HCT116 (cell line): ENCODE measurements at regions not wholly inside any gene's neighbourhood (a gene's known extent, or its start where the extent isn't known, plus 50 kb on each side); places are given as distances from the start of the nearest gene placed in this dataset.

Source experiments
- EZH2 ChIP-seq: fragments of 200-600 bp; sonication (generic); IDR thresholded peaks from 2 replicates; pipeline ENCODE4 v1.6.1; 2017; ENCODE audit warnings: antibody characterized with exemption, mixed run types
- EZH2phosphoT487 ChIP-seq: fragments of 200-600 bp; IDR thresholded peaks from 2 replicates; pipeline ENCODE4 v1.6.1; 2018; ENCODE audit warnings: antibody characterized with exemption, borderline replicate concordance
- FOSL1 ChIP-seq: IDR thresholded peaks from 2 replicates; pipeline ENCODE4 v1.6.1; 2012; ENCODE audit warnings: low read depth
- POLR2A ChIP-seq: IDR thresholded peaks from 2 replicates; pipeline ENCODE4 v1.7.0; 2011; ENCODE audit warnings: borderline replicate concordance; ENCODE audit not compliant: insufficient read depth, insufficient read length; ENCODE audit errors: extremely low read depth
- POLR2AphosphoS5 ChIP-seq: IDR thresholded peaks from 2 replicates; pipeline ENCODE4 v1.6.1; 2011; ENCODE audit warnings: mild to moderate bottlenecking, low read depth, low read length, moderate library complexity
- TF ChIP-seq, protein P1 (sequence below): IDR thresholded peaks from 2 replicates; pipeline ENCODE4 v1.6.1; 2012
- TF ChIP-seq, protein P2 (sequence below), 3 experiments: fragments of 200-600 bp in 1 of 3; sonication (generic) in 1 of 3; IDR thresholded peaks in 2 of 3; conservative IDR thresholded peaks in 1 of 3; 2 replicates each; pipeline ENCODE4 v1.5.1; 2012 to 2017; ENCODE audit warnings: low read depth in 2 of 3, low read length in 2 of 3, antibody characterized with exemption in 1 of 3, borderline replicate concordance in 1 of 3, control low read depth in 1 of 3, mild to moderate bottlenecking in 1 of 3, mixed read lengths in 1 of 3, mixed run types in 1 of 3, moderate library complexity in 1 of 3; ENCODE audit not compliant: insufficient read depth in 1 of 3
- TF ChIP-seq, protein P3 (sequence below): IDR thresholded peaks from 2 replicates; pipeline ENCODE4 v1.6.1; 2012
- TF ChIP-seq, protein P4 (sequence below): IDR thresholded peaks from 2 replicates; pipeline ENCODE4 v1.6.1; 2012; ENCODE audit warnings: low read depth

DNA sequence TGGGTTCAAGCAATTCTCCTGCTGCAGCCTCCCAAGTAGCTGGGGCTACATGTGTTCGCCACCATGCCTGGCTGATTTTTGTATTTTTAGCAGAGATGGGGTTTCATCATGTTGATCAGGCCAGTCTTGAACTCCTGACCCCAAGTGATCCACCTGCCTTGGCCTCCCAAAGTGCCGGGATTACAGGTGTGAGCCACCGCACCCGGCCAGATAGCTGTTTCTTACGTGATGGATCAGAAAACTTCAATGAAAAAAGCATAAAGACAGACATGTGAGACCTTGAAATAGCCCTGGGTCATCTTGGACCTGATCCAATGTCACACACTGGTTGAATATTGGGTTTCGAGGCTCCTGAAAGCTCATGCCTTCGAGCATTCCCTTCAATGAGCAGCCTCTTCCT lies 66.7 kb upstream of the RTN4 start:
- TF ChIP-seq, protein P1, sequence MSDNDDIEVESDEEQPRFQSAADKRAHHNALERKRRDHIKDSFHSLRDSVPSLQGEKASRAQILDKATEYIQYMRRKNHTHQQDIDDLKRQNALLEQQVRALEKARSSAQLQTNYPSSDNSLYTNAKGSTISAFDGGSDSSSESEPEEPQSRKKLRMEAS, result no peak
- TF ChIP-seq POLR2AphosphoS5, result no peak
- TF ChIP-seq, protein P2, sequence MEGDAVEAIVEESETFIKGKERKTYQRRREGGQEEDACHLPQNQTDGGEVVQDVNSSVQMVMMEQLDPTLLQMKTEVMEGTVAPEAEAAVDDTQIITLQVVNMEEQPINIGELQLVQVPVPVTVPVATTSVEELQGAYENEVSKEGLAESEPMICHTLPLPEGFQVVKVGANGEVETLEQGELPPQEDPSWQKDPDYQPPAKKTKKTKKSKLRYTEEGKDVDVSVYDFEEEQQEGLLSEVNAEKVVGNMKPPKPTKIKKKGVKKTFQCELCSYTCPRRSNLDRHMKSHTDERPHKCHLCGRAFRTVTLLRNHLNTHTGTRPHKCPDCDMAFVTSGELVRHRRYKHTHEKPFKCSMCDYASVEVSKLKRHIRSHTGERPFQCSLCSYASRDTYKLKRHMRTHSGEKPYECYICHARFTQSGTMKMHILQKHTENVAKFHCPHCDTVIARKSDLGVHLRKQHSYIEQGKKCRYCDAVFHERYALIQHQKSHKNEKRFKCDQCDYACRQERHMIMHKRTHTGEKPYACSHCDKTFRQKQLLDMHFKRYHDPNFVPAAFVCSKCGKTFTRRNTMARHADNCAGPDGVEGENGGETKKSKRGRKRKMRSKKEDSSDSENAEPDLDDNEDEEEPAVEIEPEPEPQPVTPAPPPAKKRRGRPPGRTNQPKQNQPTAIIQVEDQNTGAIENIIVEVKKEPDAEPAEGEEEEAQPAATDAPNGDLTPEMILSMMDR (IDR thresholded peaks at IDR 0.05 in 2 of 3, conservative IDR thresholded peaks at IDR 0.05 in 1 of 3; ENCODE audit: borderline replicate concordance in 1 of 3, insufficient read depth in 1 of 3, low read depth in 2 of 3, low read length in 2 of 3), result no peak
- TF ChIP-seq EZH2, result no peak
- TF ChIP-seq, protein P3, sequence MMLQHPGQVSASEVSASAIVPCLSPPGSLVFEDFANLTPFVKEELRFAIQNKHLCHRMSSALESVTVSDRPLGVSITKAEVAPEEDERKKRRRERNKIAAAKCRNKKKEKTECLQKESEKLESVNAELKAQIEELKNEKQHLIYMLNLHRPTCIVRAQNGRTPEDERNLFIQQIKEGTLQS, result no peak
- TF ChIP-seq EZH2phosphoT487, result no peak
- TF ChIP-seq FOSL1, result no peak
- TF ChIP-seq POLR2A, result no peak
- TF ChIP-seq, protein P4, sequence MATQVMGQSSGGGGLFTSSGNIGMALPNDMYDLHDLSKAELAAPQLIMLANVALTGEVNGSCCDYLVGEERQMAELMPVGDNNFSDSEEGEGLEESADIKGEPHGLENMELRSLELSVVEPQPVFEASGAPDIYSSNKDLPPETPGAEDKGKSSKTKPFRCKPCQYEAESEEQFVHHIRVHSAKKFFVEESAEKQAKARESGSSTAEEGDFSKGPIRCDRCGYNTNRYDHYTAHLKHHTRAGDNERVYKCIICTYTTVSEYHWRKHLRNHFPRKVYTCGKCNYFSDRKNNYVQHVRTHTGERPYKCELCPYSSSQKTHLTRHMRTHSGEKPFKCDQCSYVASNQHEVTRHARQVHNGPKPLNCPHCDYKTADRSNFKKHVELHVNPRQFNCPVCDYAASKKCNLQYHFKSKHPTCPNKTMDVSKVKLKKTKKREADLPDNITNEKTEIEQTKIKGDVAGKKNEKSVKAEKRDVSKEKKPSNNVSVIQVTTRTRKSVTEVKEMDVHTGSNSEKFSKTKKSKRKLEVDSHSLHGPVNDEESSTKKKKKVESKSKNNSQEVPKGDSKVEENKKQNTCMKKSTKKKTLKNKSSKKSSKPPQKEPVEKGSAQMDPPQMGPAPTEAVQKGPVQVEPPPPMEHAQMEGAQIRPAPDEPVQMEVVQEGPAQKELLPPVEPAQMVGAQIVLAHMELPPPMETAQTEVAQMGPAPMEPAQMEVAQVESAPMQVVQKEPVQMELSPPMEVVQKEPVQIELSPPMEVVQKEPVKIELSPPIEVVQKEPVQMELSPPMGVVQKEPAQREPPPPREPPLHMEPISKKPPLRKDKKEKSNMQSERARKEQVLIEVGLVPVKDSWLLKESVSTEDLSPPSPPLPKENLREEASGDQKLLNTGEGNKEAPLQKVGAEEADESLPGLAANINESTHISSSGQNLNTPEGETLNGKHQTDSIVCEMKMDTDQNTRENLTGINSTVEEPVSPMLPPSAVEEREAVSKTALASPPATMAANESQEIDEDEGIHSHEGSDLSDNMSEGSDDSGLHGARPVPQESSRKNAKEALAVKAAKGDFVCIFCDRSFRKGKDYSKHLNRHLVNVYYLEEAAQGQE, result no peak
